Vagina (tissue), 2 donors: ENCODE measurements at regions not wholly inside any gene's neighbourhood (a gene's known extent, or its start where the extent isn't known, plus 50 kb on each side); places are given as distances from the start of the nearest gene placed in this dataset.

ENCODE experiments used
- CTCF ChIP-seq, 3 experiments: fragments of 450-650 bp in 2 of 3; fragments of 200-600 bp in 1 of 3; sonication (generic) in 1 of 3; IDR thresholded peaks; one replicate each; pipeline ENCODE4 v1.5.1; 2017 to 2019; ENCODE audit warnings: antibody characterized with exemption in 3 of 3, mild to moderate bottlenecking in 2 of 3, moderate library complexity in 2 of 3
- POLR2A ChIP-seq, 2 donors: fragments of 450-650 bp; IDR thresholded peaks; one replicate each; pipeline ENCODE4 v1.6.1; 2017; ENCODE audit warnings: antibody characterized with exemption in 2 of 2, mild to moderate bottlenecking in 2 of 2, moderate library complexity in 2 of 2
- POLR2AphosphoS5 ChIP-seq, 2 donors: sonication (generic); formaldehyde crosslinking; IDR thresholded peaks; one replicate each; pipeline ENCODE4 v1.9.0; 2017; ENCODE audit warnings: antibody characterized with exemption in 2 of 2, mild to moderate bottlenecking in 2 of 2, low read depth in 1 of 2; ENCODE audit not compliant: insufficient read depth in 1 of 2

GRCh38 chr6:1081551-1082284, 230.2 kb upstream of the FOXQ1 start:
- no peak for TF ChIP-seq POLR2A (IDR thresholded peaks at IDR 0.05)
- no peak for TF ChIP-seq CTCF (IDR thresholded peaks at IDR 0.05)
- no peak for TF ChIP-seq POLR2AphosphoS5 (IDR thresholded peaks at IDR 0.05; ENCODE audit: insufficient read depth in 1 of 2, low read depth in 1 of 2)
